Left colon (tissue), 2 donors: ENCODE measurements at regions not wholly inside any gene's neighbourhood (a gene's known extent, or its start where the extent isn't known, plus 50 kb on each side); places are given as distances from the start of the nearest gene placed in this dataset.
"Not testable (repeated sequence)": the region's sequence is repeated elsewhere in the genome, so short reads cannot be mapped to it uniquely, and the experiment has no call there.

Source experiments
- ATAC-seq: fragments of 200-7000 bp; cut with Tn5 transposase; one replicate; pipeline ENCODE4 v1.9.1; 2020; ENCODE audit warnings: mild to moderate bottlenecking, moderate library complexity
- DNase-seq, 2 donors: peaks; one replicate each; pipeline ENCODE4 v3.0.0-alpha.2; 2020
- intact Hi-C, 2 donors: fragments of 100-400 bp; cut with DNase I in 1 of 2; cut with micrococcal nuclease in 1 of 2; formaldehyde crosslinking; loops; one replicate each; pipeline versions ENCODE4 v1.11.2 to v1.14.0; 2022; cut with DNase I, micrococcal nuclease
- donor health status: DM: no; HTN: no; CAD: no.
- donor health status: DM: yes; HTN: yes; CAD: no.

GRCh38 chr11:98431463-98432359 lies 589.0 kb upstream of the CNTN5 start:
- no peak for ATAC-seq
- intact Hi-C loops, result no loop called here
- DNase-seq, result no peak

GRCh38 chr11:98434296-98434695 lies 586.5 kb upstream of the CNTN5 start:
- no peak for ATAC-seq
- intact Hi-C loops, result no loop called here
- no peak for DNase-seq

GRCh38 chr11:98453378-98453777 lies 567.4 kb upstream of the CNTN5 start:
- no peak for DNase-seq
- intact Hi-C loops, result no loop called here
- ATAC-seq, result no peak

- DNase-seq, result no peak
- ATAC-seq, result no peak
- intact Hi-C loops, result no loop called here
Observed at GRCh38 chr11:98455500-98456307, 565.0 kb upstream of the CNTN5 start.

GRCh38 chr11:98456308-98456680 lies 564.5 kb upstream of the CNTN5 start:
- ATAC-seq (no peak), DNase-seq (no peak)
- intact Hi-C loops, result no loop called here

GRCh38 chr11:98495016-98495415 lies 525.7 kb upstream of the CNTN5 start:
- intact Hi-C loops, result no loop called here
- ATAC-seq (no peak), DNase-seq (no peak)

GRCh38 chr11:98495601-98496000 lies 525.1 kb upstream of the CNTN5 start:
- ATAC-seq, result no peak
- intact Hi-C loops, result no loop called here
- DNase-seq, result no peak

GRCh38 chr11:98507208-98507607 lies 513.5 kb upstream of the CNTN5 start:
- intact Hi-C loops, result no loop called here
- ATAC-seq (no peak), DNase-seq (no peak)

GRCh38 chr11:98512938-98513337 lies 507.8 kb upstream of the CNTN5 start:
- DNase-seq (no peak), ATAC-seq (no peak)
- intact Hi-C loops, result no loop called here

GRCh38 chr11:98531576-98531975 lies 489.2 kb upstream of the CNTN5 start:
- no peak for DNase-seq
- no peak for ATAC-seq
- intact Hi-C loops, result no loop called here

- no peak for DNase-seq
- no peak for ATAC-seq
- intact Hi-C loops, result no loop called here
Observed at GRCh38 chr11:98536023-98536422, 484.7 kb upstream of the CNTN5 start.

- DNase-seq, intact Hi-C loops, ATAC-seq: not testable (repeated sequence)
Observed at GRCh38 chr11:98538358-98538757, 482.4 kb upstream of the CNTN5 start.

GRCh38 chr11:98545544-98546175 lies 475.1 kb upstream of the CNTN5 start:
- no peak for ATAC-seq
- intact Hi-C loops, result no loop called here
- no peak for DNase-seq

GRCh38 chr11:98549571-98549970 lies 471.2 kb upstream of the CNTN5 start:
- no peak for DNase-seq
- ATAC-seq, result no peak
- intact Hi-C loops, result no loop called here

- ATAC-seq (no peak), DNase-seq (no peak)
- intact Hi-C loops, result no loop called here
Observed at GRCh38 chr11:98559961-98560360, 460.8 kb upstream of the CNTN5 start.

GRCh38 chr11:98561252-98561651 lies 459.5 kb upstream of the CNTN5 start:
- intact Hi-C loops, result no loop called here
- no peak for ATAC-seq
- no peak for DNase-seq

- ATAC-seq, result no peak
- DNase-seq, result no peak
- intact Hi-C loops, result no loop called here
Observed at GRCh38 chr11:98561877-98562395, 458.8 kb upstream of the CNTN5 start.

GRCh38 chr11:98564233-98564632 lies 456.5 kb upstream of the CNTN5 start:
- ATAC-seq (no peak), DNase-seq (no peak)
- intact Hi-C loops, result no loop called here

GRCh38 chr11:98564881-98565280 lies 455.9 kb upstream of the CNTN5 start:
- no peak for DNase-seq
- no peak for ATAC-seq
- intact Hi-C loops, result no loop called here

GRCh38 chr11:98565311-98565710 lies 455.4 kb upstream of the CNTN5 start:
- DNase-seq, result no peak
- intact Hi-C loops, result no loop called here
- no peak for ATAC-seq
